Fibroblast of mammary gland (primary cell): ENCODE measurements at regions not wholly inside any gene's neighbourhood (a gene's known extent, or its start where the extent isn't known, plus 50 kb on each side); places are given as distances from the start of the nearest gene placed in this dataset.

ENCODE experiments used
- DNase-seq: peaks from one replicate; pipeline ENCODE4 v3.0.0-alpha.2; 2010; ENCODE audit warnings: low read depth
- H3K4me3 ChIP-seq: 2 replicates; pipeline ENCODE4 v1.5.1; 2011; ENCODE audit warnings: low read depth, mild to moderate bottlenecking, low read length, moderate library complexity; ENCODE audit not compliant: control insufficient read depth
- TF ChIP-seq, protein P1 (sequence below): conservative IDR thresholded peaks from 2 replicates; pipeline ENCODE4 v1.5.1; 2011; ENCODE audit warnings: low read depth, low read length, inconsistent platforms; ENCODE audit not compliant: control insufficient read depth, insufficient read depth

DNA sequence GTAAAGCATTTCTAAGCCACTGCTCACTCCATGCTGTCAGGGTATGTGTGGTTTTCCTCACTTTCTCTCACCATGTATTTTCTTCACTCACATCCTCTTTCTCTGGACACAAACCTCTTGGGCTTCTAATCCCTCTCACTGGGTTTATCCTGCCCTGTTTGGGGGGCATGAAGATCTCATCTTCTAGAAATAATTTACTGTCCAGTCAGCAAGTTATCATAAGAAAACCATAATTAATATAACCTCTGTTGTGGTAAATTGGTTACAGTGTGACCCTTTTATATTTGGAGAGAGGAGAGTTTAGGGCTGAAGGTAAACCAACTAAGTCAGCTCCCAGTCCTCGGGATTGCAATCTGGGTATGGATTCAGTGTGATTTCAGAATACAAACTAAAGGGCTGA, 213.8 kb upstream of the PROX1 start:
- no peak for DNase-seq
- no peak overlapping the region for H3K4me3 ChIP-seq
- TF ChIP-seq, protein P1, sequence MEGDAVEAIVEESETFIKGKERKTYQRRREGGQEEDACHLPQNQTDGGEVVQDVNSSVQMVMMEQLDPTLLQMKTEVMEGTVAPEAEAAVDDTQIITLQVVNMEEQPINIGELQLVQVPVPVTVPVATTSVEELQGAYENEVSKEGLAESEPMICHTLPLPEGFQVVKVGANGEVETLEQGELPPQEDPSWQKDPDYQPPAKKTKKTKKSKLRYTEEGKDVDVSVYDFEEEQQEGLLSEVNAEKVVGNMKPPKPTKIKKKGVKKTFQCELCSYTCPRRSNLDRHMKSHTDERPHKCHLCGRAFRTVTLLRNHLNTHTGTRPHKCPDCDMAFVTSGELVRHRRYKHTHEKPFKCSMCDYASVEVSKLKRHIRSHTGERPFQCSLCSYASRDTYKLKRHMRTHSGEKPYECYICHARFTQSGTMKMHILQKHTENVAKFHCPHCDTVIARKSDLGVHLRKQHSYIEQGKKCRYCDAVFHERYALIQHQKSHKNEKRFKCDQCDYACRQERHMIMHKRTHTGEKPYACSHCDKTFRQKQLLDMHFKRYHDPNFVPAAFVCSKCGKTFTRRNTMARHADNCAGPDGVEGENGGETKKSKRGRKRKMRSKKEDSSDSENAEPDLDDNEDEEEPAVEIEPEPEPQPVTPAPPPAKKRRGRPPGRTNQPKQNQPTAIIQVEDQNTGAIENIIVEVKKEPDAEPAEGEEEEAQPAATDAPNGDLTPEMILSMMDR: no peak

DNA sequence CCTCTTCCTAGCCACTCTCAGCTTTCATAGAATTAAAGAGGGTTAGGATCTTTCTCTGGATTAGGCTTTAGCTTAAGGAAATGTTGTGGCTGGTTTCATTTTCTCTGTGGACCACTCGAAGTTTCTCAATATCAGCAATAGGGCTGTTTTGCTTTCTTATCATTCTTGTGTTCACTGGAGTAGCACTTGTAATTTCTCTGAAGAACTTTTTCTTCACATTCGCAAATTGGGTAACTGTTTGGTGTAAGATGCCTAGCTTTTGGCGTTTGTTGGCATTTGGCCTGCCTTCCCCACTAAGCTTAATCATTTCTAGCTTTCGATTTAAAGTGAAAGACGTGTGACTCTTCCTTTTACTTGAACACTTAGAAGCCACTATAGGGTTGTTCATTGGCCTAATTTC, 210.8 kb upstream of the PROX1 start:
- DNase-seq: no peak
- H3K4me3 ChIP-seq: no peak overlapping the region
- TF ChIP-seq, protein P1: no peak

DNA sequence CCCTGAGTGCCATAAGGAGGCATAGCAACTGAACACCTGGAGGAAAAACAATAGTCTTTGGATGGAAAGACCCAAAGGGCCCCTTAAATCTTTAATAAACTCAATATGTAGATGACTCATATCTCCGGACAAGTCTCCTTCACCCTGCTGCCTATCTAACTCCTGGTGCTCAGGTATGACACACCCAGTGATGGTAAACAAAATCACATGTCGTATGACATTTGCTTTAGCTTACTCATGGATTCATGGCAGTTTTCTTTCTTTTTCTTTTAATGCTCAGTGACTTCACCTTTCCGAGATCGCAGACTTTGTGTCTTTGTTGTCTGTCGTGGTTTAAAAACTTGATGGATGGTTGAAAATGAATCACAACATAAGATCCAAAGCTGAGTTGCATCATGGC, 208.5 kb upstream of the PROX1 start:
- H3K4me3 ChIP-seq: no peak overlapping the region
- TF ChIP-seq, protein P1: no peak
- DNase-seq: no peak

DNA sequence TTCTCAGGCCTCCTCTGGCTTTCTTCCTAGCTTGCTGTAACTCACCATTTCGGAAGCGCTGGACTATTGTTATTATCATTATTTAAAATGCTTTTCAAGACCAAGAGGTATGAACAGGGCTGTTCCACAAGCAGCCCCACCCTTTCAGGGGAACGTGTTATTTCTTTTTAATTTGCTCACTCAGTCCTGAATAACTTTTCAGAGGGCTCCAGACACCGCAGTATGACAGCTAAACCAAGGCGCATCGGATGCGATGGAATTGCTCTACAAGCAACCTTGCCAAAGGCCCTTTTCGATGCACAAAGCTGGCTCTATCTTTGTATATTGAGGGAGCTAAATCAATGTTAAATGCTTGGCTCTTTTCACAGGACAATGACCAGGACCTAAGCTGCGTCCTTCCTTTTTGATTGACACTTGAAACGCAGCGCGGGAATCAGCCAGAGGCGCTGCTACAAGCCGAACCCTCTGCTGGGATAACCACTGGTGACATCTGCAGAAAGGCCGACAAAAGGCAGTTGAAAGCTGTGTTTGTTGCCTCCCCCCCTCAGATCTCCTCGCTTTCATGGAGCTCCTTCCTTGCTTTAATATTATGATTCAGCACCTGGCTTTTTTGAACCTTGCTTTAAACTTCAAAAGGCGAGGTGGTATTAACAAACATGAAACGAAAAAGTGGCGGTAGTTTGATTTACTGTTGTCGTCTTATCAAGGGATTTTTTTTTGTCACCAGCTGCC, 204.7 kb upstream of the PROX1 start:
- DNase-seq: no peak
- TF ChIP-seq, protein P1: no peak
- no peak overlapping the region for H3K4me3 ChIP-seq

DNA sequence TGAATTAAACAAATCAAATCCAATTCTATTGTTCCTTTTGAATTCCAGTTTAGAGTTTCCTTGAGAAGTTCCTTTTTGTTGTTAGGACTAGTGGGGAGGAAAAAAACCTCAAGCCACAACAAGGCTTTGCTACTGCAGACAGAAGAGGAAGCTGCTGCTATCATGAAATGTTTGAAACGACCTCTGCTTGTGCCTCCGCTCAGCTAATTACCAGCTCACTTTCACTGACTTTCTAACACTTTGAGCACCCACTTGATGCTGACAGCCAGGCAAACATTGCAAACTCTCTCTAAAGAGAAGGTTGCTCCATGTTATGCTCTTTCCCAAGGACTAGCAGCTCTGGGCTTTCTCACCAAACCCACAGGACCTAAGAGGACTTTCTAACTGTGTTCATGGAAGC, 203.9 kb upstream of the PROX1 start:
- no peak for DNase-seq
- TF ChIP-seq, protein P1: no peak
- H3K4me3 ChIP-seq: no peak overlapping the region

DNA sequence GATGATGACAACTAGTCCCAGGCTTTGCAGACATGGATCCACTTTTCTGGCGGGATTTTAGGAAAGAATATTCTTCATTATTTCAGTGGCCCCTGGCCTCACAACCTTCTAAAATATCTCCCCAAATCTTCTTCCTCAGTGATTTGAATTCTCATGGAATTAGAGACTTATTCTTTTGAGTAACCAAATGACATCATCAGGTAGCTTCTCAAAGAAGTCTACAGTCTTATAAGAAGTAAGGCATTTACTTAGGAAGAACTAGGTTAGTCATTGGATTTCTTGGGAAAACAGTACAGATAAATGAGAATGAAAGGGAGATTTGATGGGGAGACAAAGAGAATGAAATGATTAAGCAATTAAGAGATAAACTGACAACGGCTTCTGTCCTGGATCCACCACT, 201.1 kb upstream of the PROX1 start:
- DNase-seq: no peak
- H3K4me3 ChIP-seq: no peak overlapping the region
- TF ChIP-seq, protein P1: no peak

DNA sequence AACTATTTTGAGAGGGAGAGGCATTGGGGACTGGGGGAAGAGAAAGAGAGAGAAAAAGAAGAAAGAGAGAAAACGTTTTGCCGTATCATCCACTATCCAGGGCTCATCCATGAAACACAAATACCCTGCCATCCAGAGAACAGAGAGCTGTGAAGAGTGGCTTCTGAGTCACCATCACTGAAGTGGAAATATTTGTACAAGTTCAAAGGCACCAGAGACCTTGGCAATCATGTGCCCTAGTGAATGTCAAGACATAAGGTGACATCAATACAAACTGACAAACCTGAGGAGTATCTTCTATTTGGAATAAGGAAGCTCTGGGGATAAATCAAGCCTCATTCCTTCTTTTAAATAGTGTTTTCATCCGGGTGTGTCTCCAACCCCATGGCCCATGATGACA, 197.2 kb upstream of the PROX1 start:
- no peak overlapping the region for H3K4me3 ChIP-seq
- TF ChIP-seq, protein P1: no peak
- DNase-seq: no peak
